GM12892 (cell line): ENCODE measurements at regions not wholly inside any gene's neighbourhood (a gene's known extent, or its start where the extent isn't known, plus 50 kb on each side); places are given as distances from the start of the nearest gene placed in this dataset.

Experiments
- POLR2A ChIP-seq: IDR thresholded peaks from 2 replicates; pipeline ENCODE4 v1.6.1; 2011; ENCODE audit warnings: low read depth, low read length, control low read depth
- POLR2AphosphoS5 ChIP-seq: IDR thresholded peaks from 2 replicates; pipeline ENCODE4 v1.6.1; 2011; ENCODE audit warnings: low read depth, low read length, control low read depth
- TAF1 ChIP-seq: IDR thresholded peaks from 2 replicates; pipeline ENCODE4 v1.6.1; 2011; ENCODE audit warnings: low read depth, mild to moderate bottlenecking, control low read depth, low read length, borderline replicate concordance

GRCh38 chr5:159411115-159411514 is 80.8 kb upstream of the IL12B start:
- TF ChIP-seq POLR2AphosphoS5 (no peak), POLR2A (no peak), TAF1 (no peak)
